H1 (cell line): ENCODE measurements at regions not wholly inside any gene's neighbourhood (a gene's known extent, or its start where the extent isn't known, plus 50 kb on each side); places are given as distances from the start of the nearest gene placed in this dataset.

ENCODE experiments used
- CTCF ChIA-PET: fragments of 300-600 bp; sonication (Branson Sonifier 250); formaldehyde crosslinking; loops from one replicate; lab custom pipeline; 2021; ENCODE audit not compliant: partially characterized antibody; lab: Charles Lee
- POLR2A ChIA-PET: fragments of 300-600 bp; sonication (Branson Sonifier 250); formaldehyde crosslinking; loops from one replicate; lab custom pipeline; 2021; ENCODE audit warnings: inconsistent platforms; ENCODE audit not compliant: partially characterized antibody; lab: Charles Lee
- DNase-seq, 2 experiments: peaks; one replicate each; pipeline versions ENCODE4 v3.0.0 to v3.0.0-alpha.2; 2010 to 2022; ENCODE audit warnings: low spot score in 2 of 2, low read depth in 1 of 2, mixed read lengths in 1 of 2
- FAIRE-seq: peaks from 2 replicates; lab custom pipeline; 2011; peaks lifted over from hg19 to GRCh38; lab: Jason Lieb, UNC
- H2AFZ ChIP-seq: 2 replicates; pipeline ENCODE4 v1.8.1; 2012; ENCODE audit warnings: low read length, inconsistent platforms
- H2AK5ac ChIP-seq: 2 replicates; pipeline ENCODE4 v1.6.1; 2013; ENCODE audit warnings: low read depth, low read length
- H2BK120ac ChIP-seq: replicated peaks from 2 replicates; pipeline ENCODE3; 2013; ENCODE audit warnings: low read depth, low read length, inconsistent platforms
- H2BK12ac ChIP-seq: 2 replicates; pipeline ENCODE4 v1.6.1; 2013; ENCODE audit warnings: low read depth, low read length
- H2BK15ac ChIP-seq: 2 replicates; pipeline ENCODE4 v1.6.1; 2013; ENCODE audit warnings: low read length
- H2BK20ac ChIP-seq: 2 replicates; pipeline ENCODE4 v1.6.1; 2013; ENCODE audit warnings: low read length
- H2BK5ac ChIP-seq: 2 replicates; pipeline ENCODE4 v1.6.1; 2013; ENCODE audit warnings: low read depth, low read length
- H3K14ac ChIP-seq: 2 replicates; pipeline ENCODE4 v1.6.1; 2013; ENCODE audit warnings: inconsistent platforms; ENCODE audit not compliant: insufficient read length
- H3K18ac ChIP-seq: 2 replicates; pipeline ENCODE4 v1.6.1; 2013; ENCODE audit warnings: low read length; ENCODE audit errors: extremely low read depth
- H3K23ac ChIP-seq: 2 replicates; pipeline ENCODE4 v1.6.1; 2013; ENCODE audit warnings: inconsistent platforms; ENCODE audit not compliant: insufficient read length
- H3K23me2 ChIP-seq: 2 replicates; pipeline ENCODE4 v1.6.1; 2013; ENCODE audit warnings: low read depth, low read length
- H3K27ac ChIP-seq: 2 replicates; pipeline ENCODE4 v1.6.1; 2011; ENCODE audit warnings: low read depth, low read length, inconsistent platforms
- H3K27me3 ChIP-seq, 4 experiments: replicated peaks in 1 of 4; 1 replicate in 1 of 4; 2 replicates in 3 of 4; pipeline versions ENCODE4 v1.6.1 to v1.8.1; 2011 to 2013; ENCODE audit warnings: low read length in 3 of 4, mild to moderate bottlenecking in 3 of 4, inconsistent platforms in 2 of 4, mixed read lengths in 2 of 4, moderate library complexity in 1 of 4; ENCODE audit not compliant: control insufficient read depth in 3 of 4, insufficient read depth in 3 of 4; ENCODE audit errors: extremely low read depth in 1 of 4
- H3K36me3 ChIP-seq, 4 experiments: 2 replicates each; pipeline versions ENCODE4 v1.6.1 to v1.8.1; 2011 to 2013; ENCODE audit warnings: mild to moderate bottlenecking in 4 of 4, low read length in 3 of 4, moderate library complexity in 2 of 4, control low read depth in 1 of 4, inconsistent platforms in 1 of 4; ENCODE audit not compliant: insufficient read depth in 4 of 4, control insufficient read depth in 2 of 4
- H3K4ac ChIP-seq: replicated peaks from 2 replicates; pipeline ENCODE3; 2013; ENCODE audit warnings: low read length, low read depth, mixed read lengths, inconsistent platforms; ENCODE audit not compliant: insufficient read length
- H3K4me1 ChIP-seq, 4 experiments: replicated peaks in 1 of 4; 1 replicate in 1 of 4; 2 replicates in 3 of 4; pipeline versions ENCODE4 v1.6.1 to v1.8.1; 2011 to 2013; ENCODE audit warnings: low read length in 3 of 4, inconsistent platforms in 2 of 4, mixed read lengths in 1 of 4; ENCODE audit not compliant: insufficient read depth in 4 of 4, control insufficient read depth in 3 of 4
- H3K4me2 ChIP-seq, 2 experiments: 2 replicates each; pipeline versions ENCODE4 v1.6.1 to v1.8.1; 2011 to 2013; ENCODE audit warnings: low read depth in 2 of 2, low read length in 2 of 2, control low read depth in 1 of 2, inconsistent platforms in 1 of 2, mild to moderate bottlenecking in 1 of 2; ENCODE audit not compliant: insufficient read depth in 1 of 2
- H3K4me3 ChIP-seq, 4 experiments: fragments of 200-600, 300-600 bp in 1 of 4; sonication (generic), shearing (Covaris generic), sonication (Bioruptor Twin) in 1 of 4; 2 replicates each; pipeline versions ENCODE4 v1.5.1 to v1.8.1; 2011 to 2016; ENCODE audit warnings: low read length in 4 of 4, low read depth in 3 of 4, control low read depth in 2 of 4, inconsistent platforms in 2 of 4, mild to moderate bottlenecking in 2 of 4, mixed read lengths in 1 of 4, moderate library complexity in 1 of 4; ENCODE audit not compliant: insufficient read depth in 2 of 4; ENCODE audit errors: extremely low read depth in 1 of 4
- H3K56ac ChIP-seq: replicated peaks from 2 replicates; pipeline ENCODE3; 2013; ENCODE audit warnings: low read depth, mild to moderate bottlenecking, mixed read lengths, low read length, inconsistent platforms; ENCODE audit not compliant: insufficient read length
- H3K79me1 ChIP-seq: 2 replicates; pipeline ENCODE4 v1.6.1; 2013; ENCODE audit warnings: low read depth, low read length, control low read depth
- H3K79me2 ChIP-seq, 2 experiments: 2 replicates each; pipeline versions ENCODE4 v1.6.1 to v1.8.1; 2012 to 2013; ENCODE audit warnings: low read length in 2 of 2, mild to moderate bottlenecking in 2 of 2, inconsistent platforms in 1 of 2; ENCODE audit not compliant: insufficient read depth in 2 of 2, control insufficient read depth in 1 of 2
- H3K9ac ChIP-seq, 4 experiments: replicated peaks in 1 of 4; 1 replicate in 1 of 4; 2 replicates in 3 of 4; pipeline versions ENCODE4 v1.6.1 to v1.8.1; 2011 to 2013; ENCODE audit warnings: low read depth in 3 of 4, low read length in 3 of 4, control low read depth in 2 of 4, mild to moderate bottlenecking in 2 of 4, moderate library complexity in 2 of 4, inconsistent platforms in 1 of 4; ENCODE audit errors: extremely low read depth in 1 of 4
- H3K9me3 ChIP-seq, 2 experiments: 2 replicates each; pipeline versions ENCODE4 v1.6.1 to v1.8.1; 2012 to 2013; ENCODE audit warnings: mild to moderate bottlenecking in 2 of 2, moderate library complexity in 2 of 2, control low read depth in 1 of 2, inconsistent platforms in 1 of 2, low read depth in 1 of 2, low read length in 1 of 2, mixed read lengths in 1 of 2; ENCODE audit not compliant: insufficient read depth in 2 of 2
- H4K20me1 ChIP-seq, 2 experiments: replicated peaks in 1 of 2; 2 replicates each; pipeline versions ENCODE3 to v1.8.1; 2011 to 2013; ENCODE audit warnings: inconsistent platforms in 2 of 2, low read length in 2 of 2, mild to moderate bottlenecking in 1 of 2; ENCODE audit not compliant: insufficient read depth in 2 of 2, control insufficient read depth in 1 of 2
- H4K5ac ChIP-seq: 2 replicates; pipeline ENCODE4 v1.6.1; 2013; ENCODE audit warnings: low read length, low read depth, mixed read lengths, inconsistent platforms; ENCODE audit not compliant: insufficient read length
- H4K8ac ChIP-seq: 2 replicates; pipeline ENCODE4 v1.8.0; 2013; ENCODE audit warnings: mild to moderate bottlenecking, moderate library complexity, low read length, inconsistent platforms; ENCODE audit not compliant: insufficient read depth; ENCODE audit errors: extremely low read depth
- H4K91ac ChIP-seq: replicated peaks from 2 replicates; pipeline ENCODE3; 2013; ENCODE audit warnings: low read length, mixed read lengths, inconsistent platforms; ENCODE audit not compliant: insufficient read length
- BCL11A ChIP-seq, 2 experiments: IDR thresholded peaks; one replicate each; pipeline ENCODE4 v1.6.1; 2011; ENCODE audit warnings: low read depth in 2 of 2, low read length in 2 of 2, mild to moderate bottlenecking in 2 of 2
- KDM5A ChIP-seq: fragments of 200-600 bp; IDR thresholded peaks from 2 replicates; pipeline ENCODE4 v1.7.1; 2012; ENCODE audit warnings: mild to moderate bottlenecking, low read length, inconsistent platforms, mixed read lengths
- WGBS, 2 experiments: shearing (Covaris generic) in 1 of 2; methylation state at CpG; one replicate each; pipeline versions ENCODE4 v1.1.6 to v1.1.7; 2013 to 2015; ENCODE audit warnings: low lambda C conversion rate in 2 of 2, mixed read lengths in 2 of 2, inconsistent platforms in 1 of 2, low coverage in 1 of 2, missing lambda C conversion rate in 1 of 2; ENCODE audit not compliant: insufficient replicate concordance in 2 of 2, insufficient coverage in 1 of 2, insufficient read length in 1 of 2; ENCODE audit errors: extremely low coverage in 1 of 2, missing lambda C conversion rate in 1 of 2; 5-methylcytosine and 5-hydroxymethylcytosine counted together

GRCh38 chr15:35622641-35623340, 76.8 kb upstream of the DPH6 start:
- H3K27ac ChIP-seq = no peak overlapping the region
- no peak overlapping the region for H3K4ac ChIP-seq
- H2BK12ac ChIP-seq = no peak overlapping the region
- no peaks in the 10 kb centered on the region for H4K20me1 ChIP-seq
- no peak overlapping the region for H3K18ac ChIP-seq
- no peak overlapping the region for H3K56ac ChIP-seq
- no peak overlapping the region for H2AFZ ChIP-seq
- no peak overlapping the region for H2BK20ac ChIP-seq
- no peaks in the 10 kb centered on the region for H3K27me3 ChIP-seq
- WGBS, 2 experiments = 92% methylated on average over 6 of the region's 6 CpGs; no CpG with 5 or more reads in 1 of the 2 experiments
- H2BK5ac ChIP-seq = no peak overlapping the region
- no peak overlapping the region for H4K8ac ChIP-seq
- H3K79me2 ChIP-seq = no peaks in the 10 kb centered on the region
- H3K4me2 ChIP-seq = no peak overlapping the region
- DNase-seq (no peak), FAIRE-seq (no peak)
- no peaks in the 10 kb centered on the region for H3K9me3 ChIP-seq
- peaks cover 0 to 3% (median 1%) of the 10 kb centered on the region in 4 experiments; a peak in 1 of 7 replicates for H3K4me1 ChIP-seq
- H3K9ac ChIP-seq = no peak overlapping the region; a peak in 1 of 7 replicates
- no peaks in the 10 kb centered on the region for H3K79me1 ChIP-seq
- H2AK5ac ChIP-seq = no peak overlapping the region
- H3K14ac ChIP-seq = no peak overlapping the region
- no peak overlapping the region for H2BK120ac ChIP-seq
- H3K36me3 ChIP-seq = no peaks in the 10 kb centered on the region
- H4K91ac ChIP-seq = no peak overlapping the region
- no peak overlapping the region for H3K23ac ChIP-seq
- ChIA-PET CTCF (no interaction called here), POLR2A (no interaction called here)
- H3K4me3 ChIP-seq = no peak overlapping the region
- no peaks in the 10 kb centered on the region for H3K23me2 ChIP-seq
- H2BK15ac ChIP-seq = no peak overlapping the region
- no peak overlapping the region for H4K5ac ChIP-seq
- no peak for TF ChIP-seq KDM5A
- TF ChIP-seq BCL11A (IDR thresholded peaks at IDR 0.05; ENCODE audit: low read depth in 2 of 2, low read length in 2 of 2) = no peak
